Urinary bladder (tissue), 3 donors: ENCODE measurements at regions not wholly inside any gene's neighbourhood (a gene's known extent, or its start where the extent isn't known, plus 50 kb on each side); places are given as distances from the start of the nearest gene placed in this dataset.

ENCODE experiments used
- DNase-seq: peaks from one replicate; pipeline ENCODE4 v3.0.0-alpha.2; 2015; ENCODE audit errors: extremely low spot score
- H3K27ac ChIP-seq: one replicate; pipeline ENCODE4 v1.5.1; 2013; ENCODE audit warnings: low read depth, mild to moderate bottlenecking, moderate library complexity
- H3K36me3 ChIP-seq: one replicate; pipeline ENCODE4 v1.6.1; 2013; ENCODE audit warnings: mild to moderate bottlenecking, moderate library complexity; ENCODE audit not compliant: insufficient read depth
- H3K4me1 ChIP-seq: one replicate; pipeline ENCODE4 v1.6.1; 2013; ENCODE audit warnings: mild to moderate bottlenecking, moderate library complexity; ENCODE audit not compliant: insufficient read depth
- H3K4me3 ChIP-seq: one replicate; pipeline ENCODE4 v1.5.1; 2013; ENCODE audit warnings: low read depth, low read length
- WGBS: extraction: QIAGEN DNeasy Blood & Tissue Kit; methylation state at CpG from one replicate; pipeline ENCODE4 v1.1.7; 2013; 5-methylcytosine and 5-hydroxymethylcytosine counted together
- donor health status: healthy with polysubstance abuse.
- donor health status: healthy.

GRCh38 chr7:16347066-16347826, 74.1 kb downstream of the CRPPA start:
- H3K27ac ChIP-seq = no peak overlapping the region
- H3K4me1 ChIP-seq = no peaks in the 10 kb centered on the region
- no peaks in the 10 kb centered on the region for H3K36me3 ChIP-seq
- no peak overlapping the region for H3K4me3 ChIP-seq
- no peak for DNase-seq
- 82% methylated on average over 1 of the region's 1 CpG for WGBS

DNA sequence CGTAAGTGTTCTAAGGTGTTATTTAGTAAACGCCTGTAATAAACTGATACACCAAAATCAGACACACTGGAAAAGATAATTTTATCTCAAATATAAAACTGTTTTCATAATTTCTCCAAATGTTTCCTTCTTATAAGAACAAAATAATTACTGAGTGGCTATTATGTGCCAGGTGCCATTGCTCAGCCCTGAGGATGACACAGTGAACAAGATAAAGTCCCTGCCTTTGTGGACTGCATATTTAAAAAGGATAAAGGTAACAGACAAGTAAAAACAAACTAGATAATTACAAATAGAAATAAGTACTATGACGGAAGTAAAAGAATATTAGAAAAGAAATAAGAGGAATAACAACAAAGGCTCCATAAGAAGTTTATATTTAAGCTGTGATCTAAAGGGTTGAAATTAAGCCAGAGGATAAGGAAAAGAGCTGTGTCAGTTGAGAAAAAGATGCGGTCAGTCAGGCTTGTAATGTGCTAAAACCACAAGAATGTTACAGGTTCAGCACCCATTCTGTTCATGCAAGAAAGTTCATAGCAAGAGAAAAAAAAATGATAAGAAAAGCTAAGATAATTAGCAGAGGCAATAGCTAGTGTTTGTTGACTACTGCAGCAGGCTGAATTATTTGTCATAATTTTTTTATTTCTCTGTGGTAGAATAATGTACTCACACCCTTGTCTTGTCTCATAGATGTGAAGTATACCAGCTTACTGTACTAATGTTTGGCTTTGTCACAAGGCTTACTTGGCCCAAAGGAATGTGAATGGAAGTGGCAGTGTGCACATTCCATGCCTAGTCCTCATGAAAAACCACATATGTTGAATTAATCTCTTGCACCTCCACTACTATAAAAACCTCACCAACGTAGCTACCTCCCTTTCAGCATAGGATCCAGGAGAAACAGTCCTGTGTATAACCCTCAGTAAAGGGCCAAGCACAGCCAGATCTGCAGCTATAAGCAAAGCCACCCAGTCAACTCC, 75.1 kb downstream of the CRPPA start:
- WGBS = 63% methylated on average over 5 of the region's 5 CpGs

DNA sequence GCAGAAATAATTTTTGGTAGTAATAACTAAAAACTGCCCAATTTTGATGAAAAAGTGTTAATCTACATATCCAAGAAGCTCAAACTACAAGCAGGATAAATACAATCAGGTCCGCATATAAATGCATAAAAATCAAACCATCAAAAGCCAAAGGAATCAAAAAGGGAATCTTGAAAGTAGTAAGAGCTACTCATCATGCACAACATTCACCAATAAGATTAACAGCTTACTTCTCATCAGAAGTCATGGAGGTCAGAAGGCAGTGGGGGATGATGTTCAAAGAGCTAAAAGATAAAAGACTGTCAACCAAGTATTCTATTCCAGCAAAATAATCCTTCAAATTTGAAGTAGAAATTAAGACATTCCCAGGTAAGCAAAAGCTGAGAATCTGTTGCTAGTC, 76.4 kb downstream of the CRPPA start:
- no peak overlapping the region for H3K4me3 ChIP-seq
- no peaks in the 10 kb centered on the region for H3K36me3 ChIP-seq
- no peaks in the 10 kb centered on the region for H3K4me1 ChIP-seq
- no peak overlapping the region for H3K27ac ChIP-seq
- WGBS = 63% methylated on average over 1 of the region's 1 CpG
- DNase-seq = no peak

More for the DNA sequence above, 75.1 kb downstream of the CRPPA start:
- no peak for DNase-seq
- Histone ChIP-seq H3K27ac (no peak overlapping the region), H3K36me3 (no peaks in the 10 kb centered on the region), H3K4me1 (no peaks in the 10 kb centered on the region), H3K4me3 (no peak overlapping the region)

DNA sequence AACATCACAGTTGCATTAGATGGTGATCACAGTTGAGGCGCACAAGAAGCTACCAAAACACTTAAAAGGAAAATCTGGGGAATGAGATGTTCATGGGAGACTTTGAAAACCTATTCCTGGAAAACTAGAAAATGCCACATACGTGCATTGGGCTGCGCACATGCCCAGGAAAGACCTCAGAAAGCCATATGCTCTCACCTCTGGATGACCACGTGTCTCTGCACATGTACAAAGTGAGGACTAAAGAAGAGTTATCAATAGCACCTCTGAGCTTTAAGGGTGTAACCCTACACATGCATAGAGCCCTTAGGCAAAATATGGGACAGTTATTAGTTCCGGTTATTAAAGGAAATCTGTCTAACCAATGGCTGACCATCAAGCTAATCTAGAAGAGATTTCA, 77.7 kb downstream of the CRPPA start:
- no peak for DNase-seq
- 96% methylated on average over 5 of the region's 5 CpGs for WGBS
- no peaks in the 10 kb centered on the region for H3K4me1 ChIP-seq

DNA sequence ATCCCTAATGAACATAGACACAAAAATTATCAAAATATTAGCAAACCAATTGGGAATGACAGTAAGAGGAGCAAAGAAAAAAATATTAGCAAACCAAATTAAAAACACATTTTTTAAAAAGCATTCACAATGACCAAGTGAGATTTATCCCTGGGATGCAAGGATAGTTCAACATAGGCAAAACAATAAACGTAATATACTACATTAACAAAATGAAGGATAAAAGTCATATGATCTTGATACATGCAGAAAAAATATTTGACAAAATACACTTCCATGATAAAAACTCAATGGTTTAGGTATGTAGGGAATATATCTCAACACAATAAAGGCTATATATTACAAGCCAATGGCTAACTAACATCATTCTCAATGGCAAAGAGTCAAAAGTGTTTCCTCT, 83.3 kb downstream of the CRPPA start:
- Histone ChIP-seq H3K4me3 (no peak overlapping the region), H3K36me3 (no peaks in the 10 kb centered on the region), H3K4me1 (no peaks in the 10 kb centered on the region), H3K27ac (no peak overlapping the region)
- DNase-seq = no peak
- 97% methylated on average over 1 of the region's 1 CpG for WGBS

More for the DNA sequence above, 77.7 kb downstream of the CRPPA start:
- Histone ChIP-seq H3K36me3 (no peaks in the 10 kb centered on the region), H3K27ac (no peak overlapping the region), H3K4me3 (no peak overlapping the region)

DNA sequence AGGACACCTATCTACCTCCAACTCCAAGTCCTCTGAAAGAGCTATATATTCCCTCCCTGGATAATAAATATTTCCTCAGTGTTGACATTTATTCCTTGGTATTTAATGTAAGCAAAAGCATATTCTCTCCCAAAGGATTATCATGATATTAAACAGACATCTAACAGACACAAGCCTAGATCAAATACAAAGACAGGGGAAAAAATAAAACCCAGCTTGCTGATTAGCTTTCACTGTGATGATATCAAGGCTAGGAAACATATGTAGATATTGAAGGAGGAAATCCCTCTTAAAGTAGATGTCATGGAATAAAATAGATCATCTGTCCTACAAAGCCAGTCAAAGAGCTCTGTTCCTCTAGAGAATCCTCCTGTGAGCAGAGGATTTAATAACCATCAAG, 95.2 kb downstream of the CRPPA start:
- Histone ChIP-seq H3K4me1 (no peaks in the 10 kb centered on the region), H3K36me3 (no peaks in the 10 kb centered on the region), H3K4me3 (no peak overlapping the region), H3K27ac (no peak overlapping the region)
- DNase-seq = no peak

- DNase-seq = no peak
These were observed 98.0 kb downstream of the CRPPA start for GRCh38 chr7:16323313-16323712.

DNA sequence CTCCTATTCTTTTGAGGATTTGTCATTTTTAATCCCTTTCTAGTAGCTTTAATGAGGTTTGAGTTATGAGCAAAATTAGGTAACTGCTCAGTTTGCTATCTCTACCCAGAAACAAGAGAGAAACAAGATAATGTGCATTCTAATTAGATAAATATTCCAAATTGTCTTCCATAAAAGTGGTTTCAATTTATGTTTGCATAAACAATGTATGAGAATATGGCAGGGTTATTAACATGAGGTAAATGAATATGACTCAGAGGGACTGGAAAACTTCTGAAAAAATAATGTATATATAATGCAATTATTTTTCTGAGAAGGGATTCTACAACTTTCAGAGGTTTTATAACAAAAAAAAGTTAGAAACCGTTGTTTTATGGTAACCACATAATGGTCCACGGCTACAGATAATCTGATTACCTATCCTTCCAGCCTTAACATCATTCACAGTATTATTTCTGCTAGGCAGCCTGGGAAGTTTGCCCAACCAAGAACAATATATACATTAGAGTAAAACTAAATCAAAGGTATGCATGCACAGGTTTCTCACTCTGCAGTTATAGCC, 101.2 kb downstream of the CRPPA start:
- Histone ChIP-seq H3K4me1 (no peaks in the 10 kb centered on the region), H3K36me3 (no peaks in the 10 kb centered on the region), H3K27ac (no peak overlapping the region), H3K4me3 (no peak overlapping the region)
- no peak for DNase-seq
- 74% methylated on average over 2 of the region's 2 CpGs for WGBS

More at GRCh38 chr7:16323313-16323712, 98.0 kb downstream of the CRPPA start:
- Histone ChIP-seq H3K27ac (no peak overlapping the region), H3K36me3 (no peaks in the 10 kb centered on the region), H3K4me1 (no peaks in the 10 kb centered on the region), H3K4me3 (no peak overlapping the region)
- 62% methylated on average over 1 of the region's 1 CpG for WGBS

GRCh38 chr7:16318989-16319915, 102.1 kb downstream of the CRPPA start:
- 83% methylated on average over 6 of the region's 6 CpGs for WGBS
- no peak overlapping the region for H3K4me3 ChIP-seq
- H3K4me1 ChIP-seq = no peaks in the 10 kb centered on the region
- no peak overlapping the region for H3K27ac ChIP-seq
- DNase-seq = no peak
- H3K36me3 ChIP-seq = no peaks in the 10 kb centered on the region

DNA sequence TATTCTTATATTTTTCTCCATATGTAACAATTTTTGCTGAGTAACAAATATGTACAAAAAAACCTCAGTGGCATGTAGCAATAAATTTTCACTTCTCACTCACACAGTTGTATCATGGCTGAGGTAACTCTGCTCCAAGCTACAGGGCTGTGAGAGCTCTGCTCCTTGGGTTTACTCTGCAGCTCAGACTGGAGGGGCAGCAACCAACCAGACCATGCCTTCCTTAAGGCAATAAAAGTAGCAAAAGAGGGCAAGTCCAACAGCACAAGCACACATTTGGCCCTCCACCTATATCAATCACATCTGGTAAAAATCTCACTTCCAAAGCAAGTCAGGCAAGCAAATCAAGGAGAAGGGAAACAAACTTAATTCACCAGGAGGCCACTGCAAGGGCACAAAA, 102.9 kb downstream of the CRPPA start:
- Histone ChIP-seq H3K27ac (no peak overlapping the region), H3K4me1 (no peaks in the 10 kb centered on the region), H3K36me3 (no peaks in the 10 kb centered on the region), H3K4me3 (no peak overlapping the region)
- DNase-seq = no peak

GRCh38 chr7:16317406-16317805, 103.9 kb downstream of the CRPPA start:
- Histone ChIP-seq H3K27ac (no peak overlapping the region), H3K4me3 (no peak overlapping the region), H3K36me3 (no peaks in the 10 kb centered on the region), H3K4me1 (no peaks in the 10 kb centered on the region)
- DNase-seq = no peak
- 91% methylated on average over 1 of the region's 1 CpG for WGBS

GRCh38 chr7:16315280-16315679, 106.1 kb downstream of the CRPPA start:
- no peak for DNase-seq
- no peaks in the 10 kb centered on the region for H3K36me3 ChIP-seq
- no peak overlapping the region for H3K27ac ChIP-seq
- H3K4me3 ChIP-seq = no peak overlapping the region
- WGBS = 79% methylated on average over 3 of the region's 3 CpGs
- H3K4me1 ChIP-seq = no peaks in the 10 kb centered on the region

- no peaks in the 10 kb centered on the region for H3K36me3 ChIP-seq
- WGBS = 93% methylated on average over 2 of the region's 2 CpGs
- DNase-seq = no peak
- H3K27ac ChIP-seq = no peak overlapping the region
- no peak overlapping the region for H3K4me3 ChIP-seq
- peaks cover 1% of the 10 kb centered on the region for H3K4me1 ChIP-seq
These were observed 112.2 kb downstream of the CRPPA start for GRCh38 chr7:16309129-16309528.
